GM12892 (cell line): ENCODE measurements at regions not wholly inside any gene's neighbourhood (a gene's known extent, or its start where the extent isn't known, plus 50 kb on each side); places are given as distances from the start of the nearest gene placed in this dataset.

ENCODE experiments used
- POLR2A ChIP-seq: IDR thresholded peaks from 2 replicates; pipeline ENCODE4 v1.6.1; 2011; ENCODE audit warnings: low read depth, low read length, control low read depth
- POLR2AphosphoS5 ChIP-seq: IDR thresholded peaks from 2 replicates; pipeline ENCODE4 v1.6.1; 2011; ENCODE audit warnings: low read depth, low read length, control low read depth

DNA sequence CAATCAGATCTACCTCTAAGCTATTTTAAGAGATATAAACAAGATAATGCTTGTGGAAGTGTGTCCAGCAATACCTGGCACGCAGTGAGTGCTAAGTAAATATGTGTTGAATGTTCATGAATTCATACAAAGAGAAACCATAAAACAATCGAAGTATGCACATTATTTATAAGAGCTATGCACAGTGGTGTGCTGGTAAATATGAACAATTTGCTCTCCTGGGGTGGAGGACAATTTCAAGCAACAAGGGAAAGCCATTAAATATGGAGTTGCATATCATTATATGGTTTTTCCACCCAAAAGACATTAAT, 526.6 kb upstream of the MARCKS start:
- TF ChIP-seq POLR2A (no peak), POLR2AphosphoS5 (no peak)
